PC-9 (cell line): ENCODE measurements at regions not wholly inside any gene's neighbourhood (a gene's known extent, or its start where the extent isn't known, plus 50 kb on each side); places are given as distances from the start of the nearest gene placed in this dataset.

ENCODE experiments used
- BruUV-seq: library from RNA; stranded (reverse); fragments of 400-500 nt; replicated peaks from 2 replicates; lab custom pipeline; 2021; lab: Mats Ljungman, UMichigan
- CTCF ChIA-PET: fragments of 300-600 bp; sonication (Branson Sonifier 250); formaldehyde crosslinking; loops from one replicate; lab custom pipeline; 2022; ENCODE audit warnings: antibody characterized with exemption; lab: Charles Lee
- POLR2A ChIA-PET: fragments of 300-600 bp; sonication (Branson Sonifier 250); formaldehyde crosslinking; loops from one replicate; lab custom pipeline; 2022; ENCODE audit warnings: antibody characterized with exemption; ENCODE audit not compliant: unreplicated experiment; lab: Charles Lee
- DNase-seq, 2 experiments: peaks; one replicate each; pipeline versions ENCODE4 v3.0.0 to v3.0.0-alpha.2; 2015 to 2022; ENCODE audit warnings: mixed read lengths in 1 of 2
- H2AFZ ChIP-seq: fragments of 200-600 bp; sonication (generic); 2 replicates; pipeline ENCODE4 v1.8.1; 2017; ENCODE audit warnings: antibody characterized with exemption
- H3F3A ChIP-seq: fragments of 200-600 bp; sonication (generic); 2 replicates; pipeline ENCODE4 v1.8.1; 2017; ENCODE audit warnings: antibody characterized with exemption, mild to moderate bottlenecking, low read depth; ENCODE audit not compliant: insufficient read depth
- H3K27ac ChIP-seq: fragments of 200-600 bp; sonication (generic); 2 replicates; pipeline ENCODE4 v1.6.1; 2016; ENCODE audit warnings: mixed run types
- H3K27me3 ChIP-seq: fragments of 200-600 bp; sonication (generic); 2 replicates; pipeline ENCODE4 v1.6.1; 2016; ENCODE audit warnings: low read depth, mixed run types; ENCODE audit not compliant: insufficient read depth
- H3K36me3 ChIP-seq: fragments of 200-600 bp; sonication (generic); 2 replicates; pipeline ENCODE4 v1.6.1; 2016; ENCODE audit warnings: low read depth, mixed run types
- H3K4me1 ChIP-seq: fragments of 200-600 bp; sonication (generic); replicated peaks from 2 replicates; pipeline ENCODE4 v1.6.1; 2016; ENCODE audit warnings: mixed run types; ENCODE audit not compliant: insufficient read depth
- H3K4me2 ChIP-seq: fragments of 200-600 bp; sonication (generic); 2 replicates; pipeline ENCODE4 v1.6.1; 2017; ENCODE audit warnings: mixed run types
- H3K4me3 ChIP-seq: fragments of 200-600 bp; sonication (generic); 2 replicates; pipeline ENCODE4 v1.6.1; 2016; ENCODE audit warnings: mixed run types
- H3K79me2 ChIP-seq: fragments of 200-600 bp; sonication (generic); 2 replicates; pipeline ENCODE4 v1.6.1; 2017; ENCODE audit warnings: low read depth, mixed run types
- H3K9me2 ChIP-seq: fragments of 200-600 bp; sonication (generic); 2 replicates; pipeline ENCODE4 v1.8.1; 2017; ENCODE audit warnings: mild to moderate bottlenecking; ENCODE audit not compliant: insufficient read depth
- H3K9me3 ChIP-seq: fragments of 200-600 bp; sonication (generic); 2 replicates; pipeline ENCODE4 v1.8.1; 2016; ENCODE audit warnings: low read depth; ENCODE audit not compliant: insufficient read depth
- H4K20me1 ChIP-seq: fragments of 200-600 bp; sonication (generic); 2 replicates; pipeline ENCODE4 v1.8.1; 2017; ENCODE audit not compliant: insufficient read depth
- EZH2 ChIP-seq: fragments of 200-600 bp; sonication (generic); IDR thresholded peaks from 2 replicates; pipeline ENCODE4 v1.8.0; 2017; ENCODE audit warnings: antibody characterized with exemption, low read depth
- intact Hi-C: fragments of 100-400 bp; cut with micrococcal nuclease; formaldehyde crosslinking; loops from one replicate; pipeline ENCODE4 v1.10.0; 2022; ENCODE audit not compliant: unreplicated experiment
- TF ChIP-seq, protein P1 (sequence below): fragments of 200-600 bp; sonication (generic); conservative IDR thresholded peaks from 2 replicates; pipeline ENCODE4 v1.6.1; 2017; ENCODE audit warnings: mixed run types, antibody characterized with exemption, mild to moderate bottlenecking, moderate library complexity

DNA sequence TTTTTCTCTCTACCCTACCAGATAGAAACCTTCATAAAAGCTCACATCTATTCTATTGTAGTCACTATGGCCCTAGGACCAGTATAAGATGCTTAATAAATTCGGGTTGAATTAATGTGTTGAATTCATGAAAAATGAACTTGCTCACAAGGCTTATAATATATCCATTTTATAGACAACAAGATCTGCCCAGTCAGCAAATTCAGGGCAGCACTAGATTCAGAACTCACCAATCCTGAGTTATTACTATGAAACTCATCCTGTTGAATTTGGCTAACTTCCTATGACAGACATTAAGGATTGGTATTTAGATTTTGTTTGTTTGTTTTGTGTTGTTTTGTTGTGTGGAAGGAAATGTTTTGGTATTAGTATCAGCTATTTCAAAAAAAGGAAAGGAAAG, 143.6 kb upstream of the CCNG1 start:
- POLR2A ChIA-PET: no interaction called here
- Histone ChIP-seq H3K4me1 (no peaks in the 10 kb centered on the region), H3K9me3 (no peaks in the 10 kb centered on the region), H4K20me1 (no peaks in the 10 kb centered on the region), H3K79me2 (no peaks in the 10 kb centered on the region), H3K27me3 (peaks cover 47% of the 10 kb centered on the region), H3K4me2 (no peak overlapping the region), H2AFZ (no peak overlapping the region), H3F3A (no peaks in the 10 kb centered on the region), H3K36me3 (no peaks in the 10 kb centered on the region), H3K27ac (no peak overlapping the region), H3K9me2 (no peaks in the 10 kb centered on the region), H3K4me3 (no peak overlapping the region)
- intact Hi-C loops: no loop called here
- no peak for DNase-seq
- TF ChIP-seq, protein P1, sequence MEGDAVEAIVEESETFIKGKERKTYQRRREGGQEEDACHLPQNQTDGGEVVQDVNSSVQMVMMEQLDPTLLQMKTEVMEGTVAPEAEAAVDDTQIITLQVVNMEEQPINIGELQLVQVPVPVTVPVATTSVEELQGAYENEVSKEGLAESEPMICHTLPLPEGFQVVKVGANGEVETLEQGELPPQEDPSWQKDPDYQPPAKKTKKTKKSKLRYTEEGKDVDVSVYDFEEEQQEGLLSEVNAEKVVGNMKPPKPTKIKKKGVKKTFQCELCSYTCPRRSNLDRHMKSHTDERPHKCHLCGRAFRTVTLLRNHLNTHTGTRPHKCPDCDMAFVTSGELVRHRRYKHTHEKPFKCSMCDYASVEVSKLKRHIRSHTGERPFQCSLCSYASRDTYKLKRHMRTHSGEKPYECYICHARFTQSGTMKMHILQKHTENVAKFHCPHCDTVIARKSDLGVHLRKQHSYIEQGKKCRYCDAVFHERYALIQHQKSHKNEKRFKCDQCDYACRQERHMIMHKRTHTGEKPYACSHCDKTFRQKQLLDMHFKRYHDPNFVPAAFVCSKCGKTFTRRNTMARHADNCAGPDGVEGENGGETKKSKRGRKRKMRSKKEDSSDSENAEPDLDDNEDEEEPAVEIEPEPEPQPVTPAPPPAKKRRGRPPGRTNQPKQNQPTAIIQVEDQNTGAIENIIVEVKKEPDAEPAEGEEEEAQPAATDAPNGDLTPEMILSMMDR: no peak
- TF ChIP-seq EZH2: no peak
- CTCF ChIA-PET: no interaction called here
- no TSS peak for BruUV-seq

DNA sequence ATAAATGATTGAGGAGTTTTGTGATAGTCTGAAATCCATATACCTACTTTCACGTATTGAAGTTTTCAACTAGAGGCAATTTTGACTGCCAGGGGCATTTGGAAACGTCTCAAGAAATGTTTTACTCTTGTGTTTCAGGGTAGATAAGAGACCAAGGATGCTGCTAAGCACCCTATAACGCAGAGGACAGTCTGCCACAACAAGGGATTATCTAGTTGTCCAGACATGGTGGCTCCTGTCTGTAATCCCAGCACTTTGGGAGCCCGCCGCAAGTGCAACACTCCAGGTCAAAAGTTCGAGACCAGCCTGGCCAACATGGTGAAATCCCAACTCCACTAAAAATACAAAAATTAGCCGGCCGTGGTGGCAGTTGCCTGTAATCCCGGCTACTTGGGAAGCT, 133.7 kb upstream of the CCNG1 start:
- DNase-seq: no peak
- H3K4me2 ChIP-seq: no peak overlapping the region
- CTCF ChIA-PET: interaction anchor here (0.7 kb wide), 1 partner anchor 1162 kb away, joined by 3 read pairs; no protein-coding TSS in a partner anchor
- no peaks in the 10 kb centered on the region for H4K20me1 ChIP-seq
- no peaks in the 10 kb centered on the region for H3K79me2 ChIP-seq
- no peak overlapping the region for H3K4me3 ChIP-seq
- H2AFZ ChIP-seq: no peak overlapping the region
- no peaks in the 10 kb centered on the region for H3K4me1 ChIP-seq
- no peaks in the 10 kb centered on the region for H3K9me3 ChIP-seq
- H3K36me3 ChIP-seq: no peaks in the 10 kb centered on the region
- TF ChIP-seq EZH2: no peak
- TF ChIP-seq, protein P1: no peak
- intact Hi-C loops: no loop called here
- H3K27ac ChIP-seq: no peak overlapping the region
- POLR2A ChIA-PET: no interaction called here
- no peaks in the 10 kb centered on the region for H3F3A ChIP-seq
- BruUV-seq: no TSS peak
- H3K9me2 ChIP-seq: peaks cover 3% of the 10 kb centered on the region; the same call in 1 of the 2 replicates
- peaks cover 28% of the 10 kb centered on the region for H3K27me3 ChIP-seq

DNA sequence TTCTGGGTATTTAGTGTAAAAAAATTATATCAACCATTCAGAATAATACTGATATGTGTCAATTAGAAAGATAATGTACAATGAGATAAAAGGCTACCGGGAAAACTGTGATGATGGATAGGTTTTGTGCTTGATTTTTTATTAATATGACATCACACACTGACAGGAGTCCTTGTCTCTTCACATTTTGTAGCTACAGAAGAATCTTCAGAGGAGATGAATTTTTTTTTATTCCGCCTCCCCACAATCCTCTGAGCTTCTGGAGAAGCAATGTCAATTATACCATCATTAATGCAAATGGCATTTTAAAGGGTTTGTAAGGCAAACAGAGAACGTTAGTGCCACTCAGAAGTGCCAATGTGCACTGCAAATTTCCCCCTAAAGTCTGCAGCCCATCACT, 131.7 kb upstream of the CCNG1 start:
- TF ChIP-seq, protein P1: no peak
- TF ChIP-seq EZH2: no peak
- Histone ChIP-seq H3K4me2 (no peak overlapping the region), H2AFZ (no peak overlapping the region), H3K9me2 (peaks cover 3% of the 10 kb centered on the region; the same call in 1 of the 2 replicates), H3K79me2 (no peaks in the 10 kb centered on the region), H3F3A (no peaks in the 10 kb centered on the region), H3K27me3 (peaks cover 12% of the 10 kb centered on the region), H3K4me3 (no peak overlapping the region), H3K4me1 (no peaks in the 10 kb centered on the region), H3K36me3 (no peaks in the 10 kb centered on the region), H4K20me1 (no peaks in the 10 kb centered on the region), H3K9me3 (no peaks in the 10 kb centered on the region), H3K27ac (no peak overlapping the region)
- no TSS peak for BruUV-seq
- ChIA-PET POLR2A (no interaction called here), CTCF (no interaction called here)
- DNase-seq: no peak
- intact Hi-C loops: loop anchor here (2.0 kb wide), 1 partner anchor 103 kb away; no protein-coding TSS in a partner anchor
